Thyroid gland (tissue), 4 donors: ENCODE measurements at regions not wholly inside any gene's neighbourhood (a gene's known extent, or its start where the extent isn't known, plus 50 kb on each side); places are given as distances from the start of the nearest gene placed in this dataset.

Source experiments
- DNase-seq, 2 donors: peaks; one replicate each; pipeline ENCODE4 v3.0.0-alpha.2; 2019
- H3K27ac ChIP-seq, 3 donors: fragments of 200-600 bp; sonication (generic); 1 replicate in 2 of 3; 2 replicates in 1 of 3; pipeline ENCODE4 v1.5.1; 2016 to 2019; ENCODE audit warnings: mild to moderate bottlenecking in 1 of 3, moderate library complexity in 1 of 3
- H3K27me3 ChIP-seq: fragments of 200-600 bp; sonication (generic); one replicate; pipeline ENCODE4 v1.5.1; 2019
- H3K36me3 ChIP-seq, 2 donors: fragments of 200-600 bp; sonication (generic); one replicate each; pipeline ENCODE4 v1.5.1; 2016 to 2019
- H3K4me1 ChIP-seq, 2 donors: fragments of 200-600 bp; sonication (generic); one replicate each; pipeline ENCODE4 v1.5.1; 2017 to 2019
- H3K4me3 ChIP-seq, 3 donors: fragments of 200-600 bp; sonication (generic); replicated peaks in 1 of 3; 1 replicate in 2 of 3; 2 replicates in 1 of 3; pipeline ENCODE4 v1.5.1; 2016; ENCODE audit warnings: mild to moderate bottlenecking in 1 of 3
- H3K9me3 ChIP-seq: fragments of 200-600 bp; sonication (generic); one replicate; pipeline ENCODE4 v1.5.1; 2017
- POLR2A ChIP-seq, 2 donors: fragments of 450-650 bp; IDR thresholded peaks; one replicate each; pipeline ENCODE4 v1.6.1; 2017; ENCODE audit warnings: antibody characterized with exemption in 2 of 2, mild to moderate bottlenecking in 2 of 2, moderate library complexity in 1 of 2
- WGBS, 2 donors: methylation state at CpG; one replicate each; pipeline ENCODE4 v1.1.5; 2017; 5-methylcytosine and 5-hydroxymethylcytosine counted together
- intact Hi-C: fragments of 100-400 bp; cut with DNase I; formaldehyde crosslinking; loops from one replicate; pipeline ENCODE4 v1.15.1; 2023
- TF ChIP-seq, protein P1 (sequence below), 6 experiments: fragments of 200-600 bp in 3 of 6; fragments of 450-650 bp in 3 of 6; sonication (generic) in 3 of 6; IDR thresholded peaks; one replicate each; pipeline ENCODE4 v1.5.1; 2016 to 2019; ENCODE audit warnings: antibody characterized with exemption in 6 of 6, mild to moderate bottlenecking in 2 of 6, inconsistent platforms in 1 of 6, moderate library complexity in 1 of 6

- WGBS, 2 donors, result 80 to 81% methylated on average over 2 of the region's 2 CpGs
- Histone ChIP-seq H3K27me3 (no peaks in the 10 kb centered on the region), H3K9me3 (no peaks in the 10 kb centered on the region), H3K4me3 (no peak overlapping the region), H3K4me1 (no peaks in the 10 kb centered on the region), H3K27ac (no peak overlapping the region), H3K36me3 (no peaks in the 10 kb centered on the region)
- no peak for DNase-seq
- TF ChIP-seq, protein P1, sequence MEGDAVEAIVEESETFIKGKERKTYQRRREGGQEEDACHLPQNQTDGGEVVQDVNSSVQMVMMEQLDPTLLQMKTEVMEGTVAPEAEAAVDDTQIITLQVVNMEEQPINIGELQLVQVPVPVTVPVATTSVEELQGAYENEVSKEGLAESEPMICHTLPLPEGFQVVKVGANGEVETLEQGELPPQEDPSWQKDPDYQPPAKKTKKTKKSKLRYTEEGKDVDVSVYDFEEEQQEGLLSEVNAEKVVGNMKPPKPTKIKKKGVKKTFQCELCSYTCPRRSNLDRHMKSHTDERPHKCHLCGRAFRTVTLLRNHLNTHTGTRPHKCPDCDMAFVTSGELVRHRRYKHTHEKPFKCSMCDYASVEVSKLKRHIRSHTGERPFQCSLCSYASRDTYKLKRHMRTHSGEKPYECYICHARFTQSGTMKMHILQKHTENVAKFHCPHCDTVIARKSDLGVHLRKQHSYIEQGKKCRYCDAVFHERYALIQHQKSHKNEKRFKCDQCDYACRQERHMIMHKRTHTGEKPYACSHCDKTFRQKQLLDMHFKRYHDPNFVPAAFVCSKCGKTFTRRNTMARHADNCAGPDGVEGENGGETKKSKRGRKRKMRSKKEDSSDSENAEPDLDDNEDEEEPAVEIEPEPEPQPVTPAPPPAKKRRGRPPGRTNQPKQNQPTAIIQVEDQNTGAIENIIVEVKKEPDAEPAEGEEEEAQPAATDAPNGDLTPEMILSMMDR (IDR thresholded peaks at IDR 0.05), result no peak
- TF ChIP-seq POLR2A (IDR thresholded peaks at IDR 0.05), result no peak
- intact Hi-C loops, result no loop called here
Observed at GRCh38 chr4:138611721-138612120, 369.6 kb upstream of the SLC7A11 start.

- no peak overlapping the region for H3K27ac ChIP-seq
- 87 to 88% methylated on average over 1 of the region's 1 CpG for WGBS, 2 donors
- no peak overlapping the region for H3K4me3 ChIP-seq
- DNase-seq, result no peak
- H3K36me3 ChIP-seq, result no peaks in the 10 kb centered on the region
- H3K27me3 ChIP-seq, result no peaks in the 10 kb centered on the region
- no peaks in the 10 kb centered on the region for H3K4me1 ChIP-seq
- TF ChIP-seq, protein P1 (IDR thresholded peaks at IDR 0.05), result no peak
- TF ChIP-seq POLR2A (IDR thresholded peaks at IDR 0.05), result no peak
- H3K9me3 ChIP-seq, result no peaks in the 10 kb centered on the region
- intact Hi-C loops, result no loop called here
Observed at GRCh38 chr4:138611017-138611416, 368.9 kb upstream of the SLC7A11 start.

DNA sequence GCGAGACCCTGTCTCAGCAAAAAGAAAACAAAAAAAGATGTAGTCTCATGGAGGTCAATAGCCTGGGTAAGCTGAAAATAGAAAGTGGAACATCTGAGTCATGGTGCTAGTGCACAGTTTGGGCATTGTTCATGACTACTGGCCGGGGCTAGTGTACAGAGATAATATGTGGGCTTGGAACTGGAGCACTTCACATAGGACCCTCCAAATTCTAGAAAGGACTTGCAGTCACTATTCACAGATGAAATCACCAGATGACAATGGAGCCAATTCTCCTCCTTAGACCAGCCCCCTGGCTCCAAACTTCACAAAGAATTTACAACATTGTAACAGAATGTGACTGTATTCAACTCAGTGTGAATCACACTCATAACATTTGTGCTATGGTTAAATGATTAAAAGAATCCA, 367.8 kb upstream of the SLC7A11 start:
- Histone ChIP-seq H3K4me3 (no peak overlapping the region), H3K27ac (no peak overlapping the region), H3K27me3 (no peaks in the 10 kb centered on the region), H3K36me3 (no peaks in the 10 kb centered on the region), H3K4me1 (no peaks in the 10 kb centered on the region), H3K9me3 (no peaks in the 10 kb centered on the region)
- WGBS, 2 donors, result 65 to 67% methylated on average over 2 of the region's 2 CpGs
- DNase-seq, result no peak
- no peak for TF ChIP-seq POLR2A (IDR thresholded peaks at IDR 0.05)
- intact Hi-C loops, result no loop called here

DNA sequence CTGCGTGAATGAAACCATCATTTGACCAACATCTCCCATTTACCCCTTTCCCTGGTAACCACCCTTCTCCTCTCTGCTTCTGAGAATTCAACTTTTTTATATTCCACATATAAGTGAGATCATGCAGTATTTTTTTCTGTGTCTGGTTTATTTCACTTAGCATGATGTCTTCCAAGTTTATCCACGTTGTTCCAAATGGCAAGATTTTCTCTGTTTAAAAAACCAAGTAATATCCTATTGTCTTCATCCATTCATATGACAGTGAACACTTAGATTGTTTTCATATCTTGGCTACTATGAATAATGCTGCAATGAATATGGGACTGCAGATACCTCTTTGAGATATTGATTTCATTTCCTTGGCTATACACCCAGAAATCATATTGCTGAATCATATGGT, 362.4 kb upstream of the SLC7A11 start:
- H3K9me3 ChIP-seq, result no peaks in the 10 kb centered on the region
- intact Hi-C loops, result no loop called here
- H3K27me3 ChIP-seq, result no peaks in the 10 kb centered on the region
- TF ChIP-seq, protein P1 (IDR thresholded peaks at IDR 0.05), result no peak
- no peak for TF ChIP-seq POLR2A (IDR thresholded peaks at IDR 0.05)
- no peak overlapping the region for H3K4me3 ChIP-seq
- H3K27ac ChIP-seq, result no peak overlapping the region
- no peaks in the 10 kb centered on the region for H3K4me1 ChIP-seq
- no peak for DNase-seq
- 76 to 79% methylated on average over 2 of the region's 2 CpGs for WGBS, 2 donors
- H3K36me3 ChIP-seq, result no peaks in the 10 kb centered on the region

- H3K27me3 ChIP-seq, result no peaks in the 10 kb centered on the region
- H3K36me3 ChIP-seq, result no peaks in the 10 kb centered on the region
- 60 to 73% methylated on average over 2 of the region's 2 CpGs for WGBS, 2 donors
- TF ChIP-seq, protein P1 (IDR thresholded peaks at IDR 0.05), result no peak
- TF ChIP-seq POLR2A (IDR thresholded peaks at IDR 0.05), result no peak
- H3K4me1 ChIP-seq, result no peaks in the 10 kb centered on the region
- DNase-seq, result no peak
- no peak overlapping the region for H3K4me3 ChIP-seq
- H3K27ac ChIP-seq, result no peak overlapping the region
- intact Hi-C loops, result no loop called here
- no peaks in the 10 kb centered on the region for H3K9me3 ChIP-seq
Observed at GRCh38 chr4:138602664-138603063, 360.5 kb upstream of the SLC7A11 start.

DNA sequence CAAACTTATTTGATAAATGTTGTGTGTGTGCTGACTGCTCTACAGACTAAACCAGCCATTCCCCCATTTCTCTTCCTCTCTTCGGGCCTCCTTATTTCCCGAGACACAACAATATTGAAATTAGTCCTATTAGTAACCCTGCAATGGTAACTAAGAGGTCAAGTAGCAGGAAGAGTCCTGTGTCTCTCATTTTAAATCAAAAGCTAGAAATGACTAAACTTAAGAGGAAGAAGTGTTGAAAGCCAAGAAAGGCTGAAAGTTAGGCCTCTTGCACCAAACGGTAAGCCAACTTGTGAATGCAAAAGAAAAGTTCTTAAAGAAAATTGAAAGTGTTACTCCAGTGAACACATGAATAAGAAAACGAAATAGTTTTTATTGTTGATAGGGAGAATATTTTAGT, 357.8 kb upstream of the SLC7A11 start:
- Histone ChIP-seq H3K36me3 (no peaks in the 10 kb centered on the region), H3K4me3 (no peak overlapping the region), H3K27ac (no peak overlapping the region), H3K9me3 (no peaks in the 10 kb centered on the region), H3K27me3 (no peaks in the 10 kb centered on the region), H3K4me1 (no peaks in the 10 kb centered on the region)
- TF ChIP-seq, protein P1 (IDR thresholded peaks at IDR 0.05), result no peak
- no peak for TF ChIP-seq POLR2A (IDR thresholded peaks at IDR 0.05)
- intact Hi-C loops, result no loop called here
- WGBS, 2 donors, result 82 to 87% methylated on average over 4 of the region's 4 CpGs
- DNase-seq, result no peak
